CD1c-positive myeloid dendritic cell (primary cell): ENCODE measurements at regions not wholly inside any gene's neighbourhood (a gene's known extent, or its start where the extent isn't known, plus 50 kb on each side); places are given as distances from the start of the nearest gene placed in this dataset.

Experiments
- DNase-seq: peaks from one replicate; pipeline ENCODE4 v3.0.0-alpha.2; 2016; ENCODE audit errors: extremely low spot score

DNA sequence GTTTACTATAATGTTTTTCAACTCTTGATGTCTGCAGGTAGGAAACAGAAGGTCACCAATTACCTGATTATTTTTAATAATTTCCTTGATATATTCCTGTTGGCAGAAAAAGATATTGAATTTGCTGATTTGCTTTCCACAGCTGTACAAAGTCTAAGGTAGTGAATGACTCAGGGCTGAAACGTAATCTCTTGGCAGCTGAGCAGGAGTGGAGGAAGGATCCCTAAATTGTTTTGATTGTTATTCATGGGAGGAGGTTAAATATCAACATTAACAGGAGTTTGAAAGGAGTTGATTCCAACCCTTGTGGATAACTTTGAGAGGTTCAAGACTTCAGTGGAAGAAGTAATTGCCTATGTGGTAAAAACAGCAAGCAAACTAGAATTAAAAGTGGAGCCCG, 345.2 kb upstream of the SLC8A1 start:
- DNase-seq, result no peak

DNA sequence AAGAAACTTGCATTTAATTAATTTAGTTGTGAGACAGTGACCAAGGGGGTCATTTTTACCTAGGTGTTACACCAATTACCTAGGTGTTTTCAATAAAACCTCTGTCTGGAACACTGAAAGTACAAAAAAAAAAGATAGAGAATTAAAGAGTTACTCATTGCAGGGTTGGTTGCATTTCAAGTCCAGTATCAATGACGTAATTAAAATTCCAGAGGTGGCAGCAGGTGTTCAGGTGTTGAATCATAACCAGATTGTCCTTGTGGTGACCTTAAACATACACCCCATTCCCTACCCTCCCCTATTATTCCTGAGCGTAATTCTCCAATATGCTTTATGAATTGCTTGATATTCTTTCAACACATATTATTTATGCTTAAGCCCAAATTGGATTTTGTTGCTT, 352.0 kb upstream of the SLC8A1 start:
- DNase-seq, result no peak

DNA sequence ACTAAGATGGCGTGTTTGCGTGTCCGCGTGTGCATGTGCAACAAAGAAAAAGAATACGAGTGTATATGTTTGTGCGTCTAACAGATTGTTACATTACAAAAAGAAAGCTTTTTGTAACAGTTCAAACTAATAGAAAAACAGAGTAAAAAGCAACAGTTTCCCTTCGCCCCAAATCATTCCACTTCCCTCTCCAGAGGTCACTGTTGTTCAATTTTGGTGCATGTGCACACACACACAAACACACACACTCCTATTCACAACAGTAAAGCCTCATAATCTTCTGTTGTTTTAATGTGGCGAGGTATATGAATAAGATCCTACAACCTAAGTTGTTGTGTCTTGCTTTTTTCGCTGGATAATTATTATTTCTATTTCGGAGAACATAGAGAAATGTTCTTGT, 357.3 kb upstream of the SLC8A1 start:
- no peak for DNase-seq

DNA sequence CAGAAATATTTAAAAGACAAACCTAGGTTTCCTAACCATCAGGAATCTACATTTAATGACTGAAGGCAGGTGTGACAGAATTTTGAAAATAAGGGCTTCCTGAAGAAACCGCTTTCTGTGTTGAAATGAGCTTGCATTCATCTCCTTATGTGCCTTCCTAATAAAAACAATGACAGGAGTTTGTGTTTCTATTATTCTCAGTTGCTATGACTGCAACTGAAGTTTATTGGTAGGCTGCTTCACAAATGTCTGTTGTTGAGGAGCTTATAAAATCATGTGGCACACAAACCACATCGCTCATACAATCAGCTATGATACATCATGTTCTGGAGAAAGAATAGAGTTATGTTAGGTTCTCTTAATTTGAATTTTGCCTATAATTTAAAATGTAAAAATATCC, 362.7 kb upstream of the SLC8A1 start:
- no peak for DNase-seq

DNA sequence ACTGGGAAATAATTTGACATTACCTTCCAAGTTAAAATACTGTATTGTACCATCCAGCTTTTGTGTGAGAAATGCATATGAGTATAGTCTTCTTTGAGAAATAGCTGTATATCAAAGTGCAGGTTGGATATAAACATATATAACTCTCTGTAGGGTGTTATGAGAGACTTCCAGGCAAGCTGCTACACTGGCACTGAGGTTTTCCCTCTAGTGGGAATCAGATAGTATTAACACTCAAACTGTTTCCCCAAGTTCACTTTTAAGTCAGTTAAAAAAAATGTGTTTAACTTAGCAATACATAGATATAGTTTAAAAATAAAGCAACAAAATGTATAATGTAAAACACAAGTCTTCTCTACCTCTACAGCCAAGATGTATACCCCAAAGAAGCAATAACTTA, 368.4 kb upstream of the SLC8A1 start:
- no peak for DNase-seq

DNA sequence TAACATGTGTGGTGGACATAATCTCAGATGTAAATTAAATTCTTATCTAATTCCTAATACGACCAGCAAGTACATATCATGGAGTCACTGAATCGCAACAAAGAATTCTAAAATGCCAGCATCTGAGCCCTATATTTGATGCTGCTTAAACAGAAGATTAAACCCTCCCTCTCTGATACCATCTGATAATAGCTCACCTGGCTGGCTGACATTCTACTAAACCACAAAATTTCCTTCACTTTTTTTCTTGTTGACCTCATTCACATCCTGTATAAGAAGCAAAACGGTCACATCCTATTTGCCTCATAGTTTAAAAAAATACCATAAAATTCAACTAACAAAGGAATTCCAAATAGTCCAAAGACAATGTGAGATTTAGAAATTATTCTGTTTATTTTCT, 371.6 kb upstream of the SLC8A1 start:
- no peak for DNase-seq

DNA sequence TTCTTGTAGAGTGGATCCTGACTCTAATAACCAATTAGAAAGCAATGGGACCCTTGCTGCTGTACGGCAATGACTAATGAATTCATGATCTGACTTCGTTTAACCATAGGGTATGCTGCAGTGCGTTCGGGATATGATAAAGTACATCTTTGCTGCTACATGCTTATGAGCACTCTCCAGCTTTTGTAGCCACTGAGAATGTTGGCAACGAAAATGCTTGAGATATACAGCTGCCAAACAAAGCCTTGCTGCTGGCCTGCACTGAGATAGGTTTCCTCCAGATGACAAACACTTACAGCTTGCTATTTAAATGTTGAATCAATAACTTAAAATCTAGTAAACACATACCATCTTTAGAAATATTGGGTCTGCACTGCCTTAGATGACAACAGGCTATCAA, 372.4 kb upstream of the SLC8A1 start:
- no peak for DNase-seq

DNA sequence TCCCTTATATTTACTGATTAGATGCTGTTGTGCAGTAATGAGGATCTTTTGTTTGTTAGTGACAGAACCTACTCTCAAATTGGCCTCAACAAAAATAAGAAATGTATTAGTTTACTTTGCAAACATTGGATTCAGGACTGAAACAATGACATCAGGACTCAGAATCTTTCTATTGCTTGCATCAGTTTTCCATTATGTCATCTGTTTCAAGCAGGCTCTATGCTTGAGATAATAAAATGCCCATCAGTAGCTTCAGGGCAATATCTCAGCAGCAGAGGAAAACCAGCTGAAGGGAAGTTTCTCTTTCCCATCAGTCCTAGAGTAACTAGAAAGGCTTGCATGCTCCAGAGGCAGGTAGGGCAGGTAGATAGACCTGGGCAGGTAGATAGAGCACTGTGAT, 375.5 kb upstream of the SLC8A1 start:
- no peak for DNase-seq

DNA sequence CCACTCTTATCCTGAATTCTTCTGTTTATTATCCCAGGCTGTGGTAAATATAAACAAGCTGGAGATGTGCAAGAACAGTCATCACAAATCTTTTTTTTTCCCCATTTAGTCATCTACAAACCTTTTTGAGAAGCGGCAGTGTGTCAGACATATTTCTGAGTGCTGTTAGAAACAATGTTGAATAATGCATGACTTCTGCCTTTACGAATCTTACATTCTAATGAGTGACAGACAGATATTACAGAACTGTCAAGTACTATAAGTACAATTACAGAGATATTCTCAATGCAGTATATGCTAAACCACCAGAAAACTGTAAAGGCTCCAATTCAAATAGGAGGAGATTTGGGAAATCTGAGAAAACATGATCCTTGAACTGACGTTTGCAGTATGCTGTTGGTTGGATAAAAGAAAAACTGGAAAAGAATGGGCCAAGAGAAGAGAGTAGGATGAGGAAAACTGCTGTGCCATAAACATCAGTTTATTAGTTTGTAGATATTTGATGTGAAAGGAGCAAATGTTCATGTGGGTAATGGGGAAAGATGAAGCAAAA, 379.5 kb upstream of the SLC8A1 start:
- DNase-seq, result no peak

DNA sequence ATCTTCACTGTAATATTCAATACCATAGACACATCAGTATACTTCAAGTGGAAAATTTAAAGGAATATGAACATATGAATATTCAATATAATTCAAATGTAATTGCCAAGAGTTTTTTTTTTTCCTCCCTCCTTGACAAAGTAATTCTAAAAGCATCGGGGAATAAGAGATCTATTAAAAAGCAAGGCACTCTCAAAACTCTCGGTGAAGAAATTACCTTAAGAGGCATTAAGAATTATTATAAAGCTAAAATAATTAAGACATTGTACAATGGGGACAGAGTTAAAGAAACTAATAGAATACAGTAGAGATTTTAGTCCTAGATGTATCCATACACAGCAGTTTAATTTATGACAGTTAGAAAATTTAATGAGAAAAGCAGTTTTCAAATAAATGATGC, 390.0 kb upstream of the SLC8A1 start:
- no peak for DNase-seq

DNA sequence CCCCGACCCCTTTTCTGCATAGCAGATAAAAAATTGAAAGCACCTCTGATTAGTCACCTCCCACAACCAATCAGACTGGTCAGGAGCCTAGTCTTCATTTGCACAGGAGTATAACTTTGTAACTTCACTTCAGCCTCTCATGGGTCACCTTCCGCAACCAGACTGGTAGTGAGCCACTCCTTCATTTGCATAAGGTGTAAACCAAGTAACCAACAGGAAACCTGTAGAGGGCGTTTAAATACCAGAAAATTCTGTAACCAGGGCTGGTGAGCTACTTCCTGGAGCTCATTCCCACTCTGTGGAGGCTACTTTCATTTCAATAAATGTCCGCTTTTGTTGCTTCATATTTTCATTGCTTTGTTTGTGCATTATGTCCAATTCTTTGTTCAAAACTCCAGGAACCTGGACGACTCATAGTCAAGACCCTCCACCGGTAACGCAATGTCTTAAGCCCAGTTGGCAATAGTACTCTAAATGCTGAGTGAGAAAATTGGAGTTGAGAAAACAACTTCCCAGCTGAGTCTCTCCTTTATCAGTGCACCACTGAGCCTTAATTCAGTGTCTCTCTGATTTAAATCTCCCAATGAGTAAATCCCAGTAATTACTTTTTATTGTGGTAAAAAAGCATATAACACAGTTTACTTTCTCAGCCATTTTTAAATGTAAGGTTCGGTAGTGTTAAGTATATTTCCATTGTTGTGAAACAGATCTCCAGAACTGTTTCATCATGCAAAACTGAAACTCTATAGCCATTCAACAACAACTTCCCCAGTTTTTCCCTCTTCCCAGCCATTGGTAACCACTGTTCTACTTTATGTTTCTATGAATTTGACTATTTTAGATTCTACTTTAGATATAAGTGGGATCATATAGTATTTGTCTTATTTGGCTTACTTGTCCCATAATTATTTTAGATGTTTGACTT, 392.7 kb upstream of the SLC8A1 start:
- DNase-seq, result no peak

DNA sequence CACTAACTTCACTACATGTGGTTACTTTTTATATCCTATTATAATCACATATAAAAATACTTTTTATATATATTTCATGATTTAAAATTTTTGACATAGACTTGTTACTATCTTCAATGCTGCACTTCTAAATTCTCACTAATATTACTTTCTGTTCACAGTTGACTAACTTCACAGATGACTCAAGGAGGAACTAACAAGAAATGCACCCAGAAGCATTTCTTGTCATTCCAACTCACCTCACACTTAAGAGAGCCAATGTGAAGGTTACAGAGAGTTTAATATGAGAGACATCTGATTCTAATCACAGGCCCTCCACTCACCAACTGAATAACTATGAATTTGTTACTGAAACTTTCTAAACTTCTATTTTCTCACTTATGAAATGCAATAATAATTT, 399.8 kb upstream of the SLC8A1 start:
- no peak for DNase-seq

DNA sequence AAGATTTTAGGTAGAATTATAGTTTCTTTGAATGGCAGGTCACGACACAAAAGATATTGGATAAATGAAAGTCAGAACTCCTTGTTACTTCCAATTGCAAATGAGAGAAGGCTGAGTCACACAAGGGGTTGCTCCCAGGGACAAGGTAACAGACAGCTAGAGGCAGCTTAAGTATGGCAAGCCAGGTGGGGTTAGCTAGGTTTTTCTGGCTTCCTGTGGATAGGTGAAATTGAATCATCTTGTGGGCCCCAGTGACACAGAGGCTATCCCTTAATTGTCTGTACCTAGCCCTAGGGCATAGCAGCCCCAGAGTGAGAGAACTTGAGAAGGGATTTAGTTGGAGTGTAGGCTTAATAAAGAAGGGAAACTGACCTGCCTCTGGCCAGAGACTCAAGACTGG, 407.7 kb upstream of the SLC8A1 start:
- no peak for DNase-seq

DNA sequence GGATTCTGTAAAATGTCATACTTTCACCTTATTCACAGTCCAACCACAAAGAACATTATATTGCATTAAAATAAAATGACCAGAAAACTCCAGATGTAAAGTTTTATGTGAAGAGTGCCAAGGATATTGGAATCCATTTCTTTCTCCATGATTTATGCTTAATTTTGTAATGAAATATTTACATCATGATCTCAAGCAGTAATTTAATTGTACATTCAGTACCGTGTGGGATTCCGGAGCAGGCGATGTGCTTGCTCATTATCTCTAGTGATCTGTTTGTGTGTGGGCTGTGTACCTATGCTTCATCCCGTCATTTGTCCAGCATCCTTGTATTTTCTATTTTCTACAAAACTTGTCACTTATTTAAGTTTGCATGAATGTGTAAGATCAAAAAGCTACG, 415.9 kb upstream of the SLC8A1 start:
- no peak for DNase-seq

DNA sequence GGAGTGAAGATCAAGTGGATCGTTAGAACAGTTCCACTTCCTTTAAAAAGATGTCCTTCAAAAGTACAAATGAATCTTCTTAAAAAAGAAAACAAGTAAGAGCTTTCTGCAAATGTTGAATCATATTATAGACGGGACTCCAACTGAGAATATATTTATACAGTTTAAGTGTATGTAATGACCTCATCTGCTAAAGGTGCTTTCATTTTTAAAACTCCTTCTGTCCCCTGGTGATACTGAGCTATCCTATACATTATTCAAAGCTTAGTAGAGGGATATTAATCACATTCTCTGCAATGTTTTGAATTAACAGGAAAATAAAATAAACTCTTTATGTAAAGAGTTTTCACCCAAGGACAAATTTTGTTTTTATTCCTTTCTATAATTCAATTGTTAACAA, 420.7 kb upstream of the SLC8A1 start:
- DNase-seq, result no peak

DNA sequence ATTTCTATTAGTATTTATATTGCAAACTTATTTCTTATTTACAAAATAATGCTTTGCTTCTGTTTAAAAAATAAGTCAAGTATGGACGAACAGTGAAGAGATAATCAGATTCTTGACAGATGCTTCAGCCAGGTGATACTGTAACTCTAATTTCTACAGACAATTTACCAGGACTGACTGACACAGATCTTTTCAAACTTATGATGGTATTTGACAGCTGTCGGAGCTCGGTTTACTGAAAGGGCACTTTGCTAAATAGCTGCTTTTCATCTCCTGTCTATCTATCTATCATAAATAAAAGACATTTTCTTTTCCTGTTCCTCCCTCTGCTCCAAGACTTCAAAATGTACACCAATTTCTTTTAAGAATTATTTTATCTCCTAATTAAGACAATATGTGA, 422.5 kb upstream of the SLC8A1 start:
- no peak for DNase-seq

DNA sequence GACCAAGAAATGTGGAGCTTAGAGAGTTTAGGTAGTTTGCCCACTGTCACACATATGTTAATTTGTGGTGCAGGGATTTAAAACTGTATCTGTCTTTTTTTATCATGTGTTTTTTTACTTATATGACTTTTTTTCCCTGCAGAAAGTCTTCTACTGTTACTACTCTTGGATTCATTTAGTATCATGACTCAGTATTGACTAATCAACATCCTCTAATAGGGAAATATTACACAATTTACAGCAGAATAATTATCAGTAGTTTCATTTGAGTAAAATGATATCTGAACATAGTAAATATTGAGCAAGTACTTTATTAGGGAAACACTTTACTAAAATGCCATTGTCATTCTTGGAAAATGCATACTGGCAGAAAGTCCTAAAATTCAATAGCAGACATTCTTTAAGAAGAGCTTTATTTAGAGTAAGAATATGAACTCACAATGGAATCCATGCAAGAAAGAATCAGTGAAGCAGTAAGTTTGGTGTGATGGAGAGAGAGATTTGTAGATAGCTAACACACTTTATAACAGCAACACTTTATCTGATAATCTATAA, 425.9 kb upstream of the SLC8A1 start:
- no peak for DNase-seq

DNA sequence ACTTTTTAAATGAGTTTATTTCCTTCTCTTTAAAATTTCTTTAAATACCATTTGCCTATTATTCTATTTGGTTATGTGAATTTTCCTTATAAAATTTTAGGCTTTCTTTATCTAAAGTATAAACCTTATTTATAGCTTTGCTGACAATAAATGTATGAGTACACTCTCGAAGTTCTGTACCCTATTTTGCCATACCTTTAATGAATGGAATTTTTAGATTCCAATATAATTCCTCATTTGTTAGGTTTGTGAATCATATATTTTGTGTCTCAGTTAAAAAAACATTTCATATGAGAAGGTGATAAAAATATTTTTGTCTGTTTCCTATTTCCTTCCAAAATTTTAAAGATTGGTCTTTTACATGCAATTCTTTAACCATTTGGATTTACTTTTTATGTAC, 427.4 kb upstream of the SLC8A1 start:
- DNase-seq, result no peak

DNA sequence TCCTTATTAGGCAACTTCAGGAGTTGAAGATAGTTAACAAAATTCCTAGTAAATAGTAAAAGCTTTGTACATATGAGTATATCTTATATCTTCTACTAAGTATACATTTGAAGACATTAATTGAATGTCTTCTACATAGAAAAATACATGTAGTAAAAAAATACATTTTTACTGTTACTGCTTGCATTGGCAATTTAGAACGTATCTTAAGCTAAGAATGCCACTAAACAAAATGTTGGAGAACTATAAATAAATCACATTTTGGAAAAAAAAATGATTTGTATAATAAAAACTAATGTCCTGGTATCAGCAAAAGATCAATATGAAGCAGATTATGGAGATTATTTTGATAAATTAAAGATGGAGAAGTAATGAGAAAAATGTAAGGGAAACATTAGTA, 434.2 kb upstream of the SLC8A1 start:
- DNase-seq, result no peak

DNA sequence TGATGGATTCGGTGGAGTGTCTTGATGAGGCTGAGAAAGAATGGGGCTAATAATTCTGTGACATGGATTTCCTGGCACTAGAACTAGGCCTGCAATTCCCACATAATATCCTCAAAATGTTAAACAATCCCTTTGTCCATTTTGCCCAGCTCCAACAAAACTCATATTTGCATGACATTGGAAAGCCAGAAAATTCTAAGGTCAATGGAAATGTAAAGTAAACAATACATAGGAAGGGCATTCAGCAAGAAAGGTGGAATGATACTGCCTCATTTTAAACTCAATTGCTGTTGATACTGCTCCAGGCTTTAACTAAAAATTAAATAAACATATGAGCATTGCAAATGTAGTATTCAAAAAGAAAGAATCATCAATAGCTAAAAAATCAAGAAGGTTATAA, 434.8 kb upstream of the SLC8A1 start:
- DNase-seq, result no peak

DNA sequence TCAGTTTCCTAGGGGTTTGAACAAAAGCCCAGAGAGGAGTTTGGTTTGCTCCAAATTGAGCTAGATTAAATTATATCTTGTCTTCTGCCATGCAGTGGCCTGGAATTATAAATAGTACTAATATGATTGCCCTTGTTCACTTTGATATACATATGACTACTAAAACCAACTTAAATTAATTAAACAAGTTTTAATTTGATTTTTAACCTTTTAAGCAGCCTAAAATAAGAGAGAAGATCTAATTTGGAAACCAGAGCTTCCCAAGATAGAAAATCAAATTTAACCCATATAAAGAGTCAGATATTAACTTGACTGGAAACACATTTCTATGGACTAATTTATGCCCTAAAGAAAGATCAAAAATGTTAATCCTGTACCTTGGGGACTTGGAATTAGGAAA, 444.5 kb upstream of the SLC8A1 start:
- DNase-seq, result no peak

DNA sequence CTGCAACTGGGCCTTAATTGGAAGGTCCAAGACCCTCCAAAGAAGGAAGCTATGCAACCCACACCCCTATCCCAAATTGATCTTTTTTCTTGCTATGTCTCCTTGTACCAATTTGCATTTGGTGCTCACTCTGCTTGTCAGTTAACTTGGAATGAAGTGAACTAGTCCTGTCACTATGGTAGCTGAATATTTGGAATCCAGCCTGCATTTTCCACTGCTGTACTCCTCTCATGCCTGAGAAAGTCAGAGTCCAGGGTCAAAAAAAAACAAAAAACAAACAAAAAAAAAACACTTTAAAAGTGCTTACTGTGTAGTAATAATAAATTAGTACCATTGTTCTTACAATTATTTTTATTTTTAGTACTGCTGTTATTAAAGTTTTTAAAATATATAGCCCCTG, 462.8 kb upstream of the SLC8A1 start:
- no peak for DNase-seq

DNA sequence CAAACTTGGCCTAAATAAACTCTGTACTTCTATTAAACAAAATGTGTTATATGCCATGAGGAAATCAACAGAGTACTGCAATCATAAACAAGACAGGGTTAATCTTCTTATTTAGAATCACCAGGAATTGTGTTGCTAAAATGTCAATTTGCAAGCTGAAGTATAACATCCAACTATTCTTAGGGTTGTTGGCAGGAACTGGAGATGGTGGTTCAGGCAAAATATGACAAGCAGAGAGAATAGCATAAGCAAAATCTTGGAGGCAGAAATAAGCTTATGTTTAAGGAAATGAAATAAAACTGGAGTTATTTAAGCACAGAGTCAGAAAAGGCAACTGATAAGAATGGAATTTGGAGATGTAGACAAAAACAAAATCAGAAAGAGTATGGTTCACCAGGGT, 463.8 kb upstream of the SLC8A1 start:
- DNase-seq, result no peak

DNA sequence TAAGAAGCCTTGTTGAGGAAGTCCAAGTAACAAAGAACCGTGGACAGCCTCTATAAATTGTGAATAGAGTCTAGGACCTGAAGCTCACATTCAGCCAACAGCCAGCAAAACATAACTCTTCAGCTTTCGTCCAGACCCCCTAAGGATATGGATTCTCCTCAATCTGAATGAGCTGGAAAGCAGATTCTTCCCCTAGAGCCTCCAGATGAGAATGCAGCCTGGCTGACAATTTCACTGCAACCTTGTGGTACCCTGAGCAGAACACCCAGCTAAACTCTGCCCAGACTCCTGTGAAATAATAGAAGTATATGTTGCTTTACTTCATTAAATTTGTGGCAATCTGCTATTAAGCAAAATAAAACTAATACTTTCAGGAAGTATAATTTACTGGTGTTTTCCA, 483.5 kb upstream of the SLC8A1 start:
- DNase-seq, result no peak
